ENCODE measurements at regions not wholly inside any gene's neighbourhood (a gene's known extent, or its start where the extent isn't known, plus 50 kb on each side); places are given as distances from the start of the nearest gene placed in this dataset.

DNA sequence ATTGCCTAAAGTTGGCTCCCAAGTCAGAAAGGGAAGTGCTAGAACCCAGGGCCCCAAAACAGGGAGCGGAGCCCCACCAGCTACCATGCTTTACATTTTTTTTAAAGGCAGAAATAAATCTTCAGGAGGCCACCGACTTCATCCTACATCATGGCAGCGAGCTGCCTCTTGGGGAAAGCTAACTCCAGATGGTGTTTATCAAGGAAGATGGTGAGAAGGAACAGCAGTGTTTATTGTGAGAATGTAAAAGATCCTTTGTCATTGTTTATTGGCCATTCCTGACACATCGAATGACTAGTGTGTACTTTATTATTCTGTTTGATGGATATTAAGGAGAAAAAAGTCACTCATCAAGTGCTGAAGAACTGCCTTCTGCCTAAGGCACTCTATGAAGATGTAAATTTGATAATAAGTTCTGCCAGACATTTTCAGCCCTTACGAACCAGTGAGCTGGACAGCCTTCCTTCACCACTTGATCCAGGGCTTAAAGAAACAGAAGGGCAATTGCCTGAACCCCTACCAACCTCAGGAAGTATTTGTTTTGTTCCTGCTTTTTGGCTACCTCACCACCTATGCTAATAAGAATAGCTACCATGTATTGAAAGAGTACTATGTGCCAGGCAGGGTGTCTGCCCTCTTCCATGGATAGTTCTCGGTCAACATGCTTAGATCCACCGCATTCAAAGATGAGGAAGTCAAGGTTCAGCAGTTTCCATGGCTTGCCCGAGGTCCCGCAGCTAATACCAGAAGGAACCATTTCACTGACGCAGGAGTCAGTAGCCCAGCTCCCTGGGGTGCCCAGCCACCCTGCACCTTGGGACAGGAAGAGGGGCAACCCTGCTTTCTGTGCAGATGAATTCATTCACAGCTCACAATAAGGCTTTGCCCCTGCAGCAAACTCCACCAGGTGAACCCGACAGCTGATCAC lies 194.7 kb upstream of the RREB1 start:
- no peak overlapping the region for H3K4me3 ChIP-seq (ENCODE audit: low read depth, low read length)
- TF ChIP-seq, protein P1, sequence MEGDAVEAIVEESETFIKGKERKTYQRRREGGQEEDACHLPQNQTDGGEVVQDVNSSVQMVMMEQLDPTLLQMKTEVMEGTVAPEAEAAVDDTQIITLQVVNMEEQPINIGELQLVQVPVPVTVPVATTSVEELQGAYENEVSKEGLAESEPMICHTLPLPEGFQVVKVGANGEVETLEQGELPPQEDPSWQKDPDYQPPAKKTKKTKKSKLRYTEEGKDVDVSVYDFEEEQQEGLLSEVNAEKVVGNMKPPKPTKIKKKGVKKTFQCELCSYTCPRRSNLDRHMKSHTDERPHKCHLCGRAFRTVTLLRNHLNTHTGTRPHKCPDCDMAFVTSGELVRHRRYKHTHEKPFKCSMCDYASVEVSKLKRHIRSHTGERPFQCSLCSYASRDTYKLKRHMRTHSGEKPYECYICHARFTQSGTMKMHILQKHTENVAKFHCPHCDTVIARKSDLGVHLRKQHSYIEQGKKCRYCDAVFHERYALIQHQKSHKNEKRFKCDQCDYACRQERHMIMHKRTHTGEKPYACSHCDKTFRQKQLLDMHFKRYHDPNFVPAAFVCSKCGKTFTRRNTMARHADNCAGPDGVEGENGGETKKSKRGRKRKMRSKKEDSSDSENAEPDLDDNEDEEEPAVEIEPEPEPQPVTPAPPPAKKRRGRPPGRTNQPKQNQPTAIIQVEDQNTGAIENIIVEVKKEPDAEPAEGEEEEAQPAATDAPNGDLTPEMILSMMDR (IDR thresholded peaks at IDR 0.05; ENCODE audit: insufficient read depth, low read depth, low read length), result no peak
- no peak for DNase-seq (ENCODE audit: low read depth)

DNA sequence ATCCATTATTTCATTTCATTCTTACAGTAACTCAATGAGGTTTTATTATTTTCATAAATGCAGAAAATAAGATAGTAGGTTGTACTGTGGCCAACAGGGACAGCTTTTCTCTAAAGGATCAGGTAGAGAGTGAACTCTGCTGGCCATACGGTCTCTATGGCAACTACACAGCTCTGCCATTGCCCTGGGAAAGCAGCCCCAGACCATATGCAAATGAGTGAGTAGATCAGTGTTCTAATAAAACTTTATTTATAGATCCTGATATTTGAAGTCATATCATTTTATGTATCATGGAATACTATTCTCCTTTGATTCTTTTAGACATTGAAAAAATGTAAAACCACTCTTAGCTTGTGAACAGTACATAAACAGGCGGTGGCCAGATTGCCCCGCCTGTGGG lies 192.5 kb upstream of the RREB1 start:
- TF ChIP-seq, protein P1 (IDR thresholded peaks at IDR 0.05; ENCODE audit: insufficient read depth, low read depth, low read length), result no peak
- peak overlapping the region; percentile 11 for H3K4me3 ChIP-seq (ENCODE audit: low read depth, low read length)
- no peak for DNase-seq (ENCODE audit: low read depth)

DNA sequence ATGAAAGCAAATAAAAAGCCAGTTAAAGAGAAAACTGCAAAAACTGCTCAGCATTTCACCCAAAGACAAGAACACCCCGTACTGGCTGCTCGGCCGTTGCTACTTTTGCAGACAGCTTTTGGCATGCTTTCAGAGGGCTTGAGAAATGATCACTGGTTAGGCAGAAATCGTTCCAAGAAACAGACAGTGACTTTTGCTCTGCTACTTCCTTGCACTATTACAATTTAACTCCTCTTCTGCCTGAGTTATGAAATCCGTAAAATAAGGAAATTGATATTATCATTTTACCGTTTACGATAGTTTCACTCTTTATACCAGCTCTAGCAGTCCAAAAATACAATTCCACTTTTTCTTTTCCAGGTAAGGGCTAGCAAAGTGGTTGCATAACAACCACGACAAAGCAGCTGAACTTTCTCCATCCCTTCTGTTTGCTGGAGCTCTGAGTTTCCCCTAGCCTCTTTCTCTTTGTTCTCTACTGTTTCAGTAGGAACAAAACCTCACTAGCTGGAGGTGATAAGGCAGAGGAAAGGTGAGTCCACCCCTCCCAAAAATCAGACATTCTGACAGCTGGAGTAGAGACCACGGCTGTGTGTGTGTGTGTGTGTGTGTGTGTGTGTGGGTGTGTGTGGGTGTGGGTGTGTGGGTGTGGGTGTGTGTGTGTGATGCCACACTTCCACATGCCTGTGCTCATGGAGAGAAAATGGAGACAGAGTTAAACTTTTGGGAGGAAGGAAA lies 191.8 kb upstream of the RREB1 start:
- peak overlapping the region; percentile 11 for H3K4me3 ChIP-seq (ENCODE audit: low read depth, low read length)
- TF ChIP-seq, protein P1 (IDR thresholded peaks at IDR 0.05; ENCODE audit: insufficient read depth, low read depth, low read length), result no peak
- peak; percentile 75 for DNase-seq (ENCODE audit: low read depth)

DNA sequence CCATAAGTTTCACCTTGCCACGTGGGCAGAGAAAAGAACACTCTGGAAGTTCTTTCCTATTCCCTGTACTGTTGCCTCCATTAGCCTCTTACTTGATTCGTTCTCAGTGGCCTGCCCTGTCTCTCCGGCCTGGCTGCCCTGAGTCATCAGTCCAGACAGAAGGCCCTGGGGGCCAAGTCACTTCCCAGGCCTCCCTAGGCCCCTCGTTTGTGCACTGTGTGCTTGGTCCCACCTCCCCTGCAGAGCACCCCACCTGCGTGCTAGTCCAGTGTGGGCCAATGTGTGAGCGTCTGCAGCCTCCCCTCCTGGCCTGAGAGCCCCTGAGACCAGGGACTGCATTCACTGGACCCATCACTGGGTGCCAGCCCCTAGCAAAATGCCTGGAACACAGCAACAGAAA lies 191.2 kb upstream of the RREB1 start:
- H3K4me3 ChIP-seq (ENCODE audit: low read depth, low read length), result no peak overlapping the region
- TF ChIP-seq, protein P1 (IDR thresholded peaks at IDR 0.05; ENCODE audit: insufficient read depth, low read depth, low read length), result no peak
- DNase-seq (ENCODE audit: low read depth), result no peak

DNA sequence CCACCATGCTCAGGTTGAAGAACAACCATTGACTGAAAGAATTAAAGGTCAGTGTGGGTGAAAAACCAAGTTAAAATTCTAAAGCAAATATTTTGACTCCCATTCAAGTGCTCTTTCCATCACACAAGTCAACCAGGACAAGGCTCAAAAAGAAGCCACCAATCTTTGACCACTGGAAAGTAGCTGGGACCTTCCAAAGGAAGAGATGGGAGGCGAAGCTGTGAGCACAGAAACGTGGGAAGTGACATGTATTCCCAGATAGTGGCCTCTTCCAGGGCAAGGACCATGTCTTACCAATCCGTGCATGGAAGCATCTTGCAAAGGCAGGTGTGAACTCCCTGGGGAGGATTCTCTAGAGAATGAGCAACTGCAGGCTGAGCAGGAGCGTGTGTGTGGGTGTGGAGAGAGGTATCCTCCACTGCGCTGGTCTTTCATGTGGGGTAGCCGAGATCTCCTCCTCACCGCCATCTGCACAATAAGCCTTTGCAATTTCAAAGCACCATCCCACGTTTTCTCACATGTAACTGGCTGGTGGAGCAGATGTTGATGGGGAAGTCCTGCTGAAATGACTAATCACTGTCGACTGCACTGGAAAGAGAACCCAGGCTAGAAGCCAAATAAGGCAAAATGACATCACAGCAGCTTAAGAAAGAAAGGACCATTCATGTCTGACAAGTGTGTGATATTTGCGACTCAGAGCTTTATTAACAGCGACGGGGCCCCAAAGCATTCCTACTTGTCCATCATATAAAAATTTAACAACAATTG lies 189.4 kb upstream of the RREB1 start:
- DNase-seq (ENCODE audit: low read depth), result no peak
- H3K4me3 ChIP-seq (ENCODE audit: low read depth, low read length), result no peak overlapping the region
- TF ChIP-seq, protein P1 (IDR thresholded peaks at IDR 0.05; ENCODE audit: insufficient read depth, low read depth, low read length), result no peak

DNA sequence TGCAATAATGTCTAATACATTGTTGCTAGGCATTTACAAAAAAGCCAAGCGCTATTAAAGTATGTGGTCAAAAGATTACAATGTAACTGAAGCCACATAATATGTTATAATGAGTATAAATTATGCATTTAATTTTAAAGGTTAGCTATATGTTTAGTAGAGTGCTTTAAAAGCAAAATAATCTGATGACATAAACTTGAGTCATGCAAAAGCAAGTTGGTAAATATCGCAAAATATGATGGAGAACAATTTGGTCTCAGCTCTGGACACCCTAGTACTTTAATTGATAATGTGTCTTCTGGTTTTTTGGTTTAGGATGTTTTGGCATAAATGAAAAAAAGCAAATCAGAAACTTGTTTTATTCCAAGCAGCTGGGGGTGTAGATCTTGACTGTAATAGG lies 188.6 kb upstream of the RREB1 start:
- TF ChIP-seq, protein P1 (IDR thresholded peaks at IDR 0.05; ENCODE audit: insufficient read depth, low read depth, low read length), result no peak
- H3K4me3 ChIP-seq (ENCODE audit: low read depth, low read length), result no peak overlapping the region
- no peak for DNase-seq (ENCODE audit: low read depth)

All from fibroblast of villous mesenchyme (primary cell).